ENCODE measurements at regions not wholly inside any gene's neighbourhood (a gene's known extent, or its start where the extent isn't known, plus 50 kb on each side); places are given as distances from the start of the nearest gene placed in this dataset.

DNA sequence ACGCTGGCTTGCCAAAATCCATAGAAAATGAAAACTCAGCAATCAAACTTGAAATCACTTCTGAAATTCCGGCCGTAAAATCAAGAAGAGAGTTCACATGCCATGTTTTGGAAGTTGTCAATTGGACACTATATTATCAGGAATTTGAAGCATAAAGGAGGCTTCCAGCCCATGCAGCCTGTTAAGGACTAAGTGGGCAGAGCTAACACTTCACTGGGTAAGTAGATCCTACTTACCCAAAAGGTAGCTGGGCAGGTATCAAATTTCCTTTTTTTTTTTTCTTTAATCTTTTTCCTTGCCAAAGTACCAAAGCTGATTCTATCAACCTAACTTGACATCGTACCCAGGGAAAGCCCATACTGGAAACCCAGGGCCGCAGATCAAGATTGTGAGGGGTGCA is 71.5 kb upstream of the ARHGAP5 start:
- ATAC-seq (ENCODE audit: insufficient read depth, low FRiP score) (no peak), DNase-seq (peak in 2 of 3 donors; percentile 35 to 61)
- Histone ChIP-seq H3K36me3 (ENCODE audit: control insufficient read depth in 4 of 4, insufficient read depth in 4 of 4, low read length in 4 of 4) (no peaks in the 10 kb centered on the region), H3K4me1 (ENCODE audit: control insufficient read depth in 5 of 5, insufficient read depth in 5 of 5, low read length in 5 of 5) (peaks cover 0 to 38% (median 7%) of the 10 kb centered on the region in 5 donors), H3K27me3 (ENCODE audit: control insufficient read depth in 3 of 3, insufficient read depth in 3 of 3, low read length in 2 of 3) (no peaks in the 10 kb centered on the region), H3K27ac (ENCODE audit: low read depth in 1 of 2, low read length in 1 of 2) (no peak overlapping the region), H3K4me3 (no peak overlapping the region), H3K9ac (ENCODE audit: insufficient read depth in 1 of 2, low read length in 2 of 2) (no peak overlapping the region), H3K9me3 (ENCODE audit: control insufficient read depth in 4 of 4, insufficient read depth in 3 of 4, low read length in 3 of 4) (no peaks in the 10 kb centered on the region)
- TF ChIP-seq, protein P1, sequence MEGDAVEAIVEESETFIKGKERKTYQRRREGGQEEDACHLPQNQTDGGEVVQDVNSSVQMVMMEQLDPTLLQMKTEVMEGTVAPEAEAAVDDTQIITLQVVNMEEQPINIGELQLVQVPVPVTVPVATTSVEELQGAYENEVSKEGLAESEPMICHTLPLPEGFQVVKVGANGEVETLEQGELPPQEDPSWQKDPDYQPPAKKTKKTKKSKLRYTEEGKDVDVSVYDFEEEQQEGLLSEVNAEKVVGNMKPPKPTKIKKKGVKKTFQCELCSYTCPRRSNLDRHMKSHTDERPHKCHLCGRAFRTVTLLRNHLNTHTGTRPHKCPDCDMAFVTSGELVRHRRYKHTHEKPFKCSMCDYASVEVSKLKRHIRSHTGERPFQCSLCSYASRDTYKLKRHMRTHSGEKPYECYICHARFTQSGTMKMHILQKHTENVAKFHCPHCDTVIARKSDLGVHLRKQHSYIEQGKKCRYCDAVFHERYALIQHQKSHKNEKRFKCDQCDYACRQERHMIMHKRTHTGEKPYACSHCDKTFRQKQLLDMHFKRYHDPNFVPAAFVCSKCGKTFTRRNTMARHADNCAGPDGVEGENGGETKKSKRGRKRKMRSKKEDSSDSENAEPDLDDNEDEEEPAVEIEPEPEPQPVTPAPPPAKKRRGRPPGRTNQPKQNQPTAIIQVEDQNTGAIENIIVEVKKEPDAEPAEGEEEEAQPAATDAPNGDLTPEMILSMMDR (IDR thresholded peaks at IDR 0.05; ENCODE audit: control extremely low read depth, extremely low read depth): no peak
- WGBS, 2 donors: 74 to 89% methylated on average over 5 of the region's 5 CpGs

- H3K4me3 ChIP-seq: no peak overlapping the region
- TF ChIP-seq, protein P1 (IDR thresholded peaks at IDR 0.05; ENCODE audit: control extremely low read depth, extremely low read depth): no peak
- H3K27me3 ChIP-seq (ENCODE audit: control insufficient read depth in 3 of 3, insufficient read depth in 3 of 3, low read length in 2 of 3): no peaks in the 10 kb centered on the region
- no peak overlapping the region for H3K27ac ChIP-seq (ENCODE audit: low read depth in 1 of 2, low read length in 1 of 2)
- ATAC-seq (ENCODE audit: insufficient read depth, low FRiP score) (peak; percentile 49), DNase-seq (peak; percentile 28 to 58 (median 48))
- H3K4me1 ChIP-seq (ENCODE audit: control insufficient read depth in 5 of 5, insufficient read depth in 5 of 5, low read length in 5 of 5): peaks cover 0 to 44% (median 10%) of the 10 kb centered on the region in 5 donors
- no peak overlapping the region for H3K9ac ChIP-seq (ENCODE audit: insufficient read depth in 1 of 2, low read length in 2 of 2)
- H3K9me3 ChIP-seq (ENCODE audit: control insufficient read depth in 4 of 4, insufficient read depth in 3 of 4, low read length in 3 of 4): no peaks in the 10 kb centered on the region
- no peaks in the 10 kb centered on the region for H3K36me3 ChIP-seq (ENCODE audit: control insufficient read depth in 4 of 4, insufficient read depth in 4 of 4, low read length in 4 of 4)
- 67 to 68% methylated on average over 14 of the region's 14 CpGs for WGBS, 2 donors
Measured at GRCh38 chr14:32006263-32007110, 70.6 kb upstream of the ARHGAP5 start.

GRCh38 chr14:32007755-32008362 is 69.2 kb upstream of the ARHGAP5 start:
- Histone ChIP-seq H3K9ac (ENCODE audit: insufficient read depth in 1 of 2, low read length in 2 of 2) (no peak overlapping the region), H3K4me3 (no peak overlapping the region), H3K9me3 (ENCODE audit: control insufficient read depth in 4 of 4, insufficient read depth in 3 of 4, low read length in 3 of 4) (no peaks in the 10 kb centered on the region), H3K36me3 (ENCODE audit: control insufficient read depth in 4 of 4, insufficient read depth in 4 of 4, low read length in 4 of 4) (no peaks in the 10 kb centered on the region), H3K27me3 (ENCODE audit: control insufficient read depth in 3 of 3, insufficient read depth in 3 of 3, low read length in 2 of 3) (no peaks in the 10 kb centered on the region), H3K27ac (ENCODE audit: low read depth in 1 of 2, low read length in 1 of 2) (peak overlapping the region in 1 of 2 donors; percentile 73), H3K4me1 (ENCODE audit: control insufficient read depth in 5 of 5, insufficient read depth in 5 of 5, low read length in 5 of 5) (peaks cover 0 to 44% (median 10%) of the 10 kb centered on the region in 5 donors)
- no peak for ATAC-seq (ENCODE audit: insufficient read depth, low FRiP score)
- TF ChIP-seq, protein P1 (IDR thresholded peaks at IDR 0.05; ENCODE audit: control extremely low read depth, extremely low read depth): no peak
- WGBS, 2 donors: 69 to 71% methylated on average over 2 of the region's 2 CpGs
- DNase-seq: no peak
